SU-DHL-6 (cell line): ENCODE measurements at regions not wholly inside any gene's neighbourhood (a gene's known extent, or its start where the extent isn't known, plus 50 kb on each side); places are given as distances from the start of the nearest gene placed in this dataset.

Source experiments
- CTCF ChIP-seq: fragments of 200-600 bp; sonication (generic); IDR thresholded peaks from one replicate; pipeline ENCODE4 v1.5.1; 2017; ENCODE audit warnings: antibody characterized with exemption, mild to moderate bottlenecking, low read length, moderate library complexity; ENCODE audit not compliant: insufficient read depth, poor library complexity, severe bottlenecking
- EZH2phosphoT487 ChIP-seq: fragments of 200-600 bp; sonication (generic), shearing (Covaris generic); conservative IDR thresholded peaks from 2 replicates; pipeline ENCODE4 v1.6.1; 2018; ENCODE audit warnings: mild to moderate bottlenecking, antibody characterized with exemption, low read length, moderate library complexity, mixed read lengths

GRCh38 chr5:62155988-62156387, 150.0 kb upstream of the KIF2A start:
- TF ChIP-seq EZH2phosphoT487 (no peak), CTCF (no peak)
